Astrocyte of the hippocampus (primary cell): ENCODE measurements at regions not wholly inside any gene's neighbourhood (a gene's known extent, or its start where the extent isn't known, plus 50 kb on each side); places are given as distances from the start of the nearest gene placed in this dataset.
"Not testable (repeated sequence)": the region's sequence is repeated elsewhere in the genome, so short reads cannot be mapped to it uniquely, and the experiment has no call there.

ENCODE experiments used
- DNase-seq: peaks from one replicate; pipeline ENCODE4 v3.0.0; 2011; ENCODE audit warnings: low read depth, low spot score

GRCh38 chr15:59833366-59833765, 144.2 kb upstream of the BNIP2 start:
- DNase-seq: no peak

- no peak for DNase-seq
Measured at GRCh38 chr15:59830873-59831272, 141.8 kb upstream of the BNIP2 start.

DNA sequence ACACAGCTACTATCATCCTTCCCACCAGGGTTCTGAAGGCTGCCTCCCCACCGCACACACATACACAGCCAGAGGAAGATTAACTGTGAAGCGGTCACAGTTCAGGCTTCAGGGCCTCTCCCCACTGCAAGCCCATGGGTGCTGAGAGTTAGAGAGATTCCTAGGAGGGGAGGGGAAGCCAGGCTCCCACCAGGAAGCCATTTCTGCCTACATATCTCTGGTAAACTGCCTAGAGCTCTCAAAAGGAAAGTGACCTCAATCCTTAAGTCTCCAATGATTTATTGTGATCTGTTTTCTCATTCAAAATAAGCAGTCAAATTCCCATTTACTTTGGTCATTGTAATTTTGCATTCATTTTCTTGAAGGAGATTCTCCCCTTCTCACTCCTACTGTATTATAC, 141.0 kb upstream of the BNIP2 start:
- DNase-seq: no peak

DNA sequence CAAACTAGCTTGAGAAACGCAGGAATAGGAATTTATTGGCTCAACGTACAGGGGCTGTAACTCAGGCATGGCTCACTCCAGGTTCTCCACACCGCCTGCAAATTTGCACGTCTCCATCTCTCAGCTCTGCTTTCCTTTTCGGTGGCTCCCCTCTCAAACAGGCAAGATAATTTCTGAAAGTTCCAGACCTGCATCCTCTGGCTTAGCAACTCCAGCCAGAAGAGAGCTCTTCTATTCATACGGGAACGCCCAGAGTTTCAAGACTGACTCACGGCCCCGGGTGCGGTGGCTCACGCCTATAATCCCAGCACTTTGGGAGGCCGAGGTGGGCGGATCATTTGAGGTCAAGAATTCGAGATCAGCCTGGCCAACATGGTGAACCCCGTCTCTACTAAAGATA, 139.7 kb upstream of the BNIP2 start:
- no peak for DNase-seq

DNA sequence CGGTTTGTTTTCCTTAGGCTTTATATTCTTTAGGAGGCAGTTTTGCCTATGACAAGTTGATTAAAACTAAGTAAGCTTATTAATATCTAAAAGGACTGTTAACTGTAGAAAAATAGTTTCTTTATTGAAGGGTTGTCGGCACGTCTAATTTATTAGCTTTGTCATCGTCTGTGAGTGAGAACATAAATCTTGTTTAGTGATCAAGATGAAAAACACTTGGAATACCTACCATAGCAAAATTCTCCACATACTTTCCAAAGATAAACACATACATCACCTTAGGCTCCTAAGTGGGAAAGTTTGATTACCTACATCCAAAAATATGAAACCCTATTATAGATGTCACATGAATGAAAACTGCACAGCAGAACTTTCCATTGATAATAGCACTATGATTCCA, 139.1 kb upstream of the BNIP2 start:
- no peak for DNase-seq

DNA sequence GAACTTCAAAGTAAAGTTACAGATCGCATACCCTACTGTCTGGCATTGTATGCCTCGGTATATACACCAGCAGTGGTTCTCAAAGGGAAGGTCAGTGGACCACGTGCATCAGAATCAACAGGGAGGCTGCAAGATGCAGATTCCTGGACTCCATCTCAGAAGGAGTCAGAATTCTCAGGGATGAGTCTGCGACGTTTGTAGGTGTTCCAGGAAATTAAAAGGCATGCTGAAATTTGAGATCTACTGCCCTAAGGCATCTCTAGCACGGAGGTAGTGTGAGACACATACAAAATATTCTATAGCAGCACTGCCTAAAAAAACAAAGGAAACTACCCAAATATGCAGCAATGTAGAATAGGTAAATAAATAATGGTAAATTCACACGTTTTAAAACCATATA, 136.8 kb upstream of the BNIP2 start:
- peak; percentile 2 for DNase-seq

- DNase-seq: no peak
Measured at GRCh38 chr15:59821286-59821685, 132.2 kb upstream of the BNIP2 start.

DNA sequence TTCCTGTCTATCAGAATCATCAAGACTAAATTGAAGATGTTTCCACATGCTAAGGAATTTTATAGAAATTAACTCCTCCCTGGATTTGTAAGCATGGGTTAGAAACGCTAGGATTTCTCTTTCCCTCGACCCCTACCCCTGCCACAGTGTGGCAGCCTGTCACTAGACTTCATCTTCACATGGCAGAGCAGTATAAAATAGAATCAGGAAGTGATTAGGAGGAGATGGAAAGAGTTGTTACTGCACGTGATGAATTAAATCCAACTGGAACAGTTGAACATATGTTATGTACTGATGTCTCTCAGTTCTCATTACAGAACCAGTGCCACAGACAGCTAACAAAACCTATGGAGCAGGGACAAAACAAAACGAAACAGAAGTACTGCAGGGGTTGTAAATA, 130.0 kb upstream of the BNIP2 start:
- DNase-seq: no peak

DNA sequence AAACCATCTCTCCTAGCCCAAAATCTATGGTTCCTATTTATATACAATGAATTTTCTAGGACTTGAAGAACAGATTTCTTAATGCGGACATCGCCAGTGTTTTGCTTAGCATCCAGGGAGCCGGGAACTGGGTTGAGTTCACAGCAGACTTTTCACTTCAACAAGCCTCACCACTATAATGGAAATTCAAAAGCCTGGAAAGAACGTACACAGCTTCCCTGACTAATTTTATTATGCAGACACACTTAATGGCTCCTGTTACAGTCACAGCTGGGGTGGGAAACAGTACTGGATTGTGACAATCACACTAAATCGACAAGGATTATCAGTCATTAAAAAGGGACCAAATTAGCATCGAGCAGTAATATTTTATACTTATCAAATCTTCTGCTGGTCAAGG, 129.2 kb upstream of the BNIP2 start:
- DNase-seq: no peak

DNA sequence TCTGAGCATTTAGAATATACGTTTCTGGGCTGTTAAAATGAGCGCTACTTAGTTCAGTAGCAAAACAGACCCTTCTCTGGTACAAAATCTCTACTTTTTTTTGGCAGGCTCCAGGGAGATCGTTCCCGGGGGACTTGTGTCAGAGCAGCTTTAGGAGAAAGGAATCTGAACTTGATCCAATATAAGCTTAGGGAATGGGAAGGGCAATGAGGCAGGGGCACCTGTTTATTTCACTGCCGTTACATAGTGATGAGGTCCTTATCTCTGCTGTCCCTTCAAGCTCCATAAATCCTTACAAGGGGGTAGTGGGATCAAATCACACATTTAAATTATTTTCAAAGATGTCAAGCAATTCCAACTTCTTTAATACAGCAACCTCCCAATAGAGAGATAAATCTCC, 128.7 kb upstream of the BNIP2 start:
- DNase-seq: no peak

DNA sequence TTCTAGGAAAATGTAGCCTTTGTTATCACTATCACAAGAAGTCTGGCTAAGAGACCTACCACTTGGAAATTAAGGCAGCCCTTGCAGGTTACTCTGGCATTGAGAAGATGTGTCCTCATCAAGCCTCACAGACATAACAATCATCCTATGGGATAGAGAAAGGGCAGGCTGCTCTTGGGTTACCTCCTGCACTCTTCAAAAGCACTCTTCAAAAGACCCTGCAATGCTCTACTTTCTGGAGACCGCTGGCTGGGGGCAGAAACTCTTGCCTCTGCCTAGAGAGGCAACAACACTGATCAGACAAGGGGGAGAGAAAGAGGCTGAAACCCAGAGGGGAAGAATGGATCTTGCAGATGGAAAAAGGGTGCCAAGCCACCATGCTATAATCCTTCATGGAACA, 127.9 kb upstream of the BNIP2 start:
- no peak for DNase-seq

GRCh38 chr15:59814409-59814808, 125.3 kb upstream of the BNIP2 start:
- no peak for DNase-seq

- no peak for DNase-seq
Measured at GRCh38 chr15:59812889-59813288, 123.8 kb upstream of the BNIP2 start.

GRCh38 chr15:59812250-59812870, 123.2 kb upstream of the BNIP2 start:
- no peak for DNase-seq

- DNase-seq: not testable (repeated sequence)
Measured at GRCh38 chr15:59803293-59803966, 114.3 kb upstream of the BNIP2 start.

DNA sequence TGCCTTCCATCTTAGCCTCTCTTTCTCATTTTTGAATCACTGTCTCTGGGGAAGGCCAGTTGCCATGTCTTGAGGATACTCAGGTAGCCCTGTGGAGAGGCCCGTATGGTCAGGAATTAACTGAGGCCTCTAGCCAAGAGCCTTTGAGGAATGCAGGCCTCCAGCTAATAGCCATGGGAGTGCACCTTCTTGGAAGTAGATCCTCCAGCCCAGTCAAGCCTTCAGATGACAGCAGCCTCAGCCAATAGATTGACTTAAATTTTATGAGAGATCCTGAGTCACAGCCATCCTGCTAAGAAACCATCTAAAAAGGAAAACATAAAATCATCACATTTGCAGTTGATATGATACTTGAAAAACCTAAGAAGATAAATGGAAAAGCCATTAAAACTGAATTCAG, 112.5 kb upstream of the BNIP2 start:
- no peak for DNase-seq

DNA sequence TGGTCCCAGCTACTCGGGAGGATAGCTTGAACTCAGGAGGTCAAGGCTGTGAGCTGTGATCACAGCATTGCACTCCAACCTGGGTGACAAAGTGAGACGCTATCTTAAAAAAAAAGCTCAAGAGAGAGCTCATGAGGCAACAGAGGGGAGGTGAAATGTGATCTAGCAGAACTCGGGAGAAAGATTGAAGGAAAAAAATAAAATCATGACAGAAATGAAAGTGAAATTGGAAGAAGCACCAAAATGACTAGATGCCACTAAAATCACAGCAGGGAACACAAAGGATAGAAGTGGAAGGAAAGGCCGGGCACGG, 109.4 kb upstream of the BNIP2 start:
- DNase-seq: no peak

DNA sequence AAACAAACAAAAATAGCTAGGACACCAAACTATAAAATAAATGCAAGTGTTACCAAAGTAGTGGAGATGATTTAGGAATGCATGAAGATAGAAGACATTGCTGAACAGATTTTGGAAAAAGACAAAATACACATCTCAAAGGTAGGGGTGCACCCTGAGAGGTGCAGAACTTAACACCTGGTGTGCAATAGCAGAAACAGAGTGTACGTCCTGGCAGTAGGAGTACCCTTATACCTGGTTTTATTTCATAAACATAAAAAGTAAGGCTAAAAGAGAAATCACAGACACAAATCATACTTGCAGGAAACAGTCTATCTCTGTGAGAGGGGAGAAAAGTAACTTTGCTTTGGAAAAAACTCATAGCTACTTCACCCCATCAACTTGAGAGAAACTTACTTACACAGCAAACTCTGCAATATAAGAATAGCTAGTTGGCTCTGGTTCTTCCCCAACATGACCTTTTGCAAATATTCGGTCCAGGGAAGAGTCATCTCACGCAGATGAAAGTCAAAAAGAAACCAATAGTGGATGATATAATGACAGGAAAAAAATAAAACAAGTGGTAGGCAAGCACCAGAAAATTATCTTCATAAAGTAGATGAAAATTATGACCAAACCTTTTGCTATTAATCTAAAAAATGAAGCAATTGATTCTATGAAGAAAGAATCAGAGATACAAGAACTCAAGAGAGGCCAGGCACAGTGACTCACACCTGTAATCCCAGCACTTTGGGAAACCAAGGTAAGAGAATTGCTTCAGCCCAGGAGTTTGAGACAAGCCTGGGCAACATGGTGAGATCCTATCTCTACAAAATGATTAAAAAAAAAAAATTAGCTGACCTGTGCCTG, 108.9 kb upstream of the BNIP2 start:
- no peak for DNase-seq

DNA sequence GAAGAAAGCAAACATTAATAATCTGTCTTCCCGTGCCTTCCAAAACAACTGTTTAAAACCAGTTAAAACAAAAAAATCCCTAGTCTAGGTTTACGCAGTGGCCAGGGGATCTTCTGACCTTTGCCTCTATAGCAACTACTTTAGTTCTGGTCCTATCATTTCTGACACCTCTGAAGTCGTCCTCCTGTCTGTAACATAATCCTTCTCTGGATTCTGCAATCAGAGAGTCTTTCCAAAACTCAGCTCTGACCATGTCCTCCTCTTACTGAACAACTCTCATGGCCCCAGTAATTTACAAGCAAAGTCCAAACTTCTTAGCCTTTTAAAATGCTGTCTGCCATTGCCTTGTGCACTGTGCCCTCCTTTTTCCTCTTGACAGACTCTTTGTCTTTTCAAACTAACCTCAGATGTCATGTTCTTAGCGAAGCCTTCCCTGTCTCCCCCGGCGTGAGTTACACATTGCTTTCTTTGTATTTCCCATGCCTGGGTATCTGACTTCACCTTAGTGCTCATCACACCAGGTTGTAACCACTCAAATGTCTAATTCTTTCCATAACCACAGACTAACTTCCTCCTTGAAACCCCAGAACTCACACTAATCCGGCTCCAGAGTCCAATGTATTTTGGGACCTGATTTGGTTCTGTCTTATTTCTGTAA, 105.2 kb upstream of the BNIP2 start:
- DNase-seq: no peak

- DNase-seq: no peak
Measured at GRCh38 chr15:59792359-59792758, 103.2 kb upstream of the BNIP2 start.

DNA sequence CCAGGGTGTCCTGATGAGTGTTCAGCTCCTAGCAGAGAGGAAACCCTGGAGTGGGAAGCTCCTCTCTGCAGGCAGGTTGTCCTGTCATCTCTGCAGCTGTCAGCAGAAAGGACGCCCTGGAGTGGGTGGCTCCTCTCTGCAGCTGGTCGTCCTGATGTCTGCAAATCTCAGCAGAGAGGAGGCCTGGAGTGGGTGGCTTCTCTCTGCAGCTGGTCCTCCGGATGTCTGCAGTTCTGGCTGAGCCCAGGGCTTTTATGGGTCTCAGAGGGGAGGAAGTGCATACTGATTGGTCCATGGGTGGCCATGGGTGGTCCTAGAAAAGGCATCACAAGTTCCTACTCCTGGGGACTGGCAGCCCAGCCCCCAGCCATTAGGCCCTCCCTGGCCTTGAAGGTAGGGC, 102.6 kb upstream of the BNIP2 start:
- DNase-seq: no peak

GRCh38 chr15:59791079-59791478, 102.0 kb upstream of the BNIP2 start:
- no peak for DNase-seq

- not testable (repeated sequence) for DNase-seq
Measured at GRCh38 chr15:59786466-59786865, 97.3 kb upstream of the BNIP2 start.
